Endothelial cell of umbilical vein (primary cell): ENCODE measurements at regions not wholly inside any gene's neighbourhood (a gene's known extent, or its start where the extent isn't known, plus 50 kb on each side); places are given as distances from the start of the nearest gene placed in this dataset.

Experiments
- BruUV-seq: library from RNA; stranded (reverse); fragments of 400-500 nt; replicated peaks from 2 replicates; lab custom pipeline; 2021; lab: Mats Ljungman, UMichigan
- CTCF ChIA-PET: fragments of 300-600, 350-600 bp; sonication (Branson Sonifier 250); formaldehyde crosslinking; loops from one replicate; lab custom pipeline; 2021; ENCODE audit warnings: antibody characterized with exemption, inconsistent platforms; lab: Charles Lee
- POLR2A ChIA-PET: fragments of 300-600, 350-600 bp; sonication (Branson Sonifier 250); formaldehyde crosslinking; loops from one replicate; lab custom pipeline; 2021; ENCODE audit warnings: antibody characterized with exemption, inconsistent platforms; lab: Charles Lee
- DNase-seq: peaks from one replicate; pipeline ENCODE4 v3.0.0-alpha.2; 2011; ENCODE audit warnings: low read depth, low spot score
- FAIRE-seq: peaks from 2 replicates; lab custom pipeline; 2011; peaks lifted over from hg19 to GRCh38; lab: Jason Lieb, UNC
- H2AFZ ChIP-seq: 2 replicates; pipeline ENCODE4 v1.6.0; 2012; ENCODE audit warnings: low read depth, low read length, control low read depth, inconsistent platforms
- H3K27ac ChIP-seq: 2 replicates; pipeline ENCODE4 v1.5.1; 2011; ENCODE audit warnings: low read depth, mild to moderate bottlenecking, control low read depth, low read length, moderate library complexity; ENCODE audit not compliant: insufficient read depth
- H3K27me3 ChIP-seq, 2 experiments: 2 replicates each; pipeline versions ENCODE4 v1.6.0 to v1.6.1; 2011; ENCODE audit warnings: low read length in 2 of 2, mixed read lengths in 1 of 2; ENCODE audit not compliant: control insufficient read depth in 2 of 2, insufficient read depth in 2 of 2
- H3K36me3 ChIP-seq, 2 experiments: 2 replicates in 1 of 2; 3 replicates in 1 of 2; pipeline ENCODE4 v1.5.1; 2011; ENCODE audit warnings: low read length in 2 of 2, mild to moderate bottlenecking in 1 of 2, moderate library complexity in 1 of 2; ENCODE audit not compliant: control insufficient read depth in 2 of 2, insufficient read depth in 2 of 2; ENCODE audit errors: extremely low read depth in 1 of 2
- H3K4me1 ChIP-seq: 3 replicates; pipeline ENCODE4 v1.5.1; 2011; ENCODE audit warnings: mild to moderate bottlenecking, low read length; ENCODE audit not compliant: control insufficient read depth, insufficient read depth; ENCODE audit errors: extremely low read depth
- H3K4me2 ChIP-seq: 2 replicates; pipeline ENCODE4 v1.6.1; 2011; ENCODE audit warnings: low read length, control low read depth, mixed read lengths; ENCODE audit not compliant: insufficient read depth
- H3K4me3 ChIP-seq, 3 experiments: fragments of 200-600 bp in 1 of 3; sonication (generic), shearing (Covaris generic) in 1 of 3; replicated peaks in 1 of 3; 2 replicates each; pipeline ENCODE4 v1.5.1; 2011 to 2016; ENCODE audit warnings: control low read depth in 3 of 3, low read length in 3 of 3, mild to moderate bottlenecking in 2 of 3, inconsistent platforms in 1 of 3, low read depth in 1 of 3, moderate library complexity in 1 of 3; ENCODE audit not compliant: insufficient read depth in 1 of 3
- H3K79me2 ChIP-seq: 2 replicates; pipeline ENCODE4 v1.6.0; 2012; ENCODE audit warnings: low read length, inconsistent platforms; ENCODE audit not compliant: control insufficient read depth, insufficient read depth
- H3K9ac ChIP-seq: replicated peaks from 2 replicates; pipeline ENCODE3; 2011; ENCODE audit warnings: low read length, control low read depth; ENCODE audit not compliant: insufficient read depth; ENCODE audit errors: extremely low read depth
- H3K9me1 ChIP-seq: replicated peaks from 3 replicates; pipeline ENCODE4 v1.6.0; 2011; ENCODE audit warnings: mild to moderate bottlenecking, low read length; ENCODE audit not compliant: control insufficient read depth, insufficient read depth; ENCODE audit errors: extremely low read depth
- H3K9me3 ChIP-seq: replicated peaks from 2 replicates; pipeline ENCODE4 v1.5.1; 2012; ENCODE audit warnings: low read length, inconsistent platforms; ENCODE audit not compliant: control insufficient read depth, insufficient read depth
- H4K20me1 ChIP-seq: replicated peaks from 2 replicates; pipeline ENCODE3; 2011; ENCODE audit warnings: mild to moderate bottlenecking, low read length; ENCODE audit not compliant: control insufficient read depth, insufficient read depth; ENCODE audit errors: extremely low read depth
- CTCF ChIP-seq, 2 donors: IDR thresholded peaks; 1 replicate in 1 of 2; 2 replicates in 1 of 2; pipeline ENCODE4 v1.5.1; 2011; ENCODE audit warnings: low read length in 2 of 2, mild to moderate bottlenecking in 2 of 2, moderate library complexity in 2 of 2, control low read depth in 1 of 2, inconsistent platforms in 1 of 2, low read depth in 1 of 2; ENCODE audit not compliant: insufficient read depth in 1 of 2; ENCODE audit errors: extremely low read depth in 1 of 2
- EZH2 ChIP-seq: IDR thresholded peaks from 2 replicates; pipeline ENCODE4 v1.6.1; 2012; ENCODE audit warnings: borderline replicate concordance, low read depth, mild to moderate bottlenecking, moderate library complexity, low read length, inconsistent platforms; ENCODE audit not compliant: severe bottlenecking
- FOS ChIP-seq: IDR thresholded peaks from 2 replicates; pipeline ENCODE4 v1.6.1; 2011; ENCODE audit warnings: mild to moderate bottlenecking, low read length, moderate library complexity, borderline replicate concordance; ENCODE audit not compliant: insufficient read depth
- GATA2 ChIP-seq: IDR thresholded peaks from 2 replicates; pipeline ENCODE4 v1.7.0; 2011; ENCODE audit warnings: low read depth, mild to moderate bottlenecking, moderate library complexity, mixed read lengths, low read length; ENCODE audit not compliant: insufficient read length, insufficient read depth
- JUN ChIP-seq: IDR thresholded peaks from 2 replicates; pipeline ENCODE4 v1.6.1; 2011; ENCODE audit warnings: borderline replicate concordance, low read depth; ENCODE audit not compliant: insufficient read length, insufficient read depth
- MYC ChIP-seq: IDR thresholded peaks from one replicate; pipeline ENCODE4 v1.6.1; 2011; ENCODE audit warnings: mild to moderate bottlenecking, low read depth, low read length
- POLR2A ChIP-seq: IDR thresholded peaks from 2 replicates; pipeline ENCODE4 v1.6.1; 2012; ENCODE audit warnings: low read depth, mild to moderate bottlenecking, control low read depth, low read length
- POLR2AphosphoS5 ChIP-seq: IDR thresholded peaks from 2 replicates; pipeline ENCODE4 v1.6.1; 2012; ENCODE audit warnings: low read depth, mild to moderate bottlenecking, control low read depth, low read length, moderate library complexity; ENCODE audit not compliant: insufficient read depth
- dilution Hi-C: fragments of 300-500 bp; cut with MboI; formaldehyde crosslinking; loops from one replicate; pipeline ENCODE4 v1.15.0; 2019; ENCODE audit warnings: low sequenced_read_pairs; ENCODE audit not compliant: extremely low pct_ligation_motif_present
- intact Hi-C: fragments of 100-400 bp; cut with micrococcal nuclease; formaldehyde crosslinking; loops from one replicate; pipeline ENCODE4 v1.10.0; 2022
- TF ChIP-seq, protein P1 (sequence below): IDR thresholded peaks from 2 replicates; pipeline ENCODE4 v1.6.1; 2011; ENCODE audit not compliant: insufficient read depth, insufficient read length

DNA sequence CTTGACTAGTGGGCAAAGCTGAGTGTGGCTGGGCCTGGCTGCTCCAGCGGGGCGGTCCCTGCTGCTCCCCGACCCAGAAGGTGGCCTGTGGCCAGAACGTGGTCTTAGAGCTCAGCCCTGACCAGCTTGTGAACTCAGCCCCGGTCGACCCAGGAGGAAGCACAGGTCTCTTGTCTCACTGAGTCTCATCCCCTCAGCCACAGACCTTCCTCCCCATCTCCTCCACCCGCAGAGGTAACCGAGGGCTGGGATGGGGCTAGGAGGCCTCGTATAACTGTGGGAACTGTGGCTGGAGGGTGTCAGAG lies 546.2 kb upstream of the B3GAT1 start:
- TF ChIP-seq POLR2AphosphoS5 (no peak), GATA2 (no peak), MYC (no peak), CTCF (IDR thresholded peaks at IDR 0.05; ENCODE audit: extremely low read depth in 1 of 2, insufficient read depth in 1 of 2, low read depth in 1 of 2, low read length in 2 of 2) (no peak), JUN (no peak), FOS (no peak), POLR2A (no peak), EZH2 (no peak)
- TF ChIP-seq, protein P1, sequence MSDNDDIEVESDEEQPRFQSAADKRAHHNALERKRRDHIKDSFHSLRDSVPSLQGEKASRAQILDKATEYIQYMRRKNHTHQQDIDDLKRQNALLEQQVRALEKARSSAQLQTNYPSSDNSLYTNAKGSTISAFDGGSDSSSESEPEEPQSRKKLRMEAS = no peak
- FAIRE-seq (no peak), DNase-seq (no peak)
- no peak overlapping the region for H3K4me3 ChIP-seq
- no peaks in the 10 kb centered on the region for H3K36me3 ChIP-seq
- dilution Hi-C loops = no loop called here
- POLR2A ChIA-PET = no interaction called here
- CTCF ChIA-PET = no interaction called here
- H4K20me1 ChIP-seq = no peaks in the 10 kb centered on the region
- no peaks in the 10 kb centered on the region for H3K79me2 ChIP-seq
- H3K27me3 ChIP-seq = no peaks in the 10 kb centered on the region
- no peak overlapping the region for H2AFZ ChIP-seq
- intact Hi-C loops = no loop called here
- no peak overlapping the region for H3K27ac ChIP-seq
- no peak overlapping the region for H3K4me2 ChIP-seq
- no peak overlapping the region for H3K9ac ChIP-seq
- no TSS peak for BruUV-seq
- H3K9me1 ChIP-seq = no peaks in the 10 kb centered on the region
- no peaks in the 10 kb centered on the region for H3K9me3 ChIP-seq
- no peaks in the 10 kb centered on the region for H3K4me1 ChIP-seq
